WTC11 (cell line): ENCODE measurements at regions not wholly inside any gene's neighbourhood (a gene's known extent, or its start where the extent isn't known, plus 50 kb on each side); places are given as distances from the start of the nearest gene placed in this dataset.

Source experiments
- ATAC-seq: fragments of 200-7000 bp; cut with Tn5 transposase; 2 replicates; pipeline ENCODE4 v1.10.0; 2021; ENCODE audit warnings: mild to moderate bottlenecking, moderate library complexity
- CTCF ChIA-PET: fragments of 300-600 bp; sonication (Branson Sonifier 250); formaldehyde crosslinking; loops from one replicate; lab custom pipeline; 2021; ENCODE audit warnings: antibody characterized with exemption; lab: Charles Lee
- POLR2A ChIA-PET: fragments of 350-600 bp; sonication (Branson Sonifier 250); formaldehyde crosslinking; loops from one replicate; lab custom pipeline; 2021; ENCODE audit warnings: antibody characterized with exemption; lab: Charles Lee
- DNase-seq: peaks from one replicate; pipeline ENCODE4 v3.0.0; 2021; ENCODE audit warnings: low spot score
- H3K27ac Mint-ChIP-seq: 2 replicates; pipeline ENCODE4 v1.8.0; 2021; ENCODE audit warnings: mixed read lengths
- H3K27me3 Mint-ChIP-seq: 2 replicates; pipeline ENCODE4 v1.8.0; 2021; ENCODE audit warnings: low read depth, mild to moderate bottlenecking, moderate library complexity, mixed read lengths
- H3K36me3 Mint-ChIP-seq: 2 replicates; pipeline ENCODE4 v1.8.0; 2021; ENCODE audit warnings: mixed read lengths
- H3K4me1 Mint-ChIP-seq: 2 replicates; pipeline ENCODE4 v1.8.0; 2022; ENCODE audit warnings: mixed read lengths
- H3K4me3 Mint-ChIP-seq: 2 replicates; pipeline ENCODE4 v1.8.0; 2021; ENCODE audit warnings: mild to moderate bottlenecking, moderate library complexity, mixed read lengths
- H3K9me3 Mint-ChIP-seq: 2 replicates; pipeline ENCODE4 v1.8.0; 2021; ENCODE audit warnings: mixed read lengths
- CBFB ChIP-seq: sonication (generic); formaldehyde crosslinking; IDR thresholded peaks from 2 replicates; pipeline ENCODE4 v1.8.1; 2022; ENCODE audit warnings: mild to moderate bottlenecking, low read depth, missing genetic modification reagents
- MXD4 ChIP-seq: fragments of 250-450 bp; sonication (Bioruptor Pico); IDR thresholded peaks from 2 replicates; pipeline ENCODE4 v1.8.0; 2021; ENCODE audit warnings: mild to moderate bottlenecking, moderate library complexity, borderline replicate concordance
- NFATC4 ChIP-seq: fragments of 250-450 bp; sonication (Bioruptor Pico); IDR thresholded peaks from 2 replicates; pipeline ENCODE4 v1.9.0; 2021; ENCODE audit warnings: mild to moderate bottlenecking
- NR2C2 ChIP-seq: sonication (generic); formaldehyde crosslinking; IDR thresholded peaks from 2 replicates; pipeline ENCODE4 v1.8.0; 2022; ENCODE audit warnings: mild to moderate bottlenecking, missing genetic modification reagents
- OVOL2 ChIP-seq: fragments of 250-450 bp; sonication (Bioruptor Pico); IDR thresholded peaks from 2 replicates; pipeline ENCODE4 v1.9.0; 2021; ENCODE audit warnings: mild to moderate bottlenecking, borderline replicate concordance
- SMAD3 ChIP-seq: sonication (generic); formaldehyde crosslinking; IDR thresholded peaks from 2 replicates; pipeline ENCODE4 v1.8.0; 2022; ENCODE audit warnings: missing genetic modification reagents, mild to moderate bottlenecking, borderline replicate concordance
- SP1 ChIP-seq: sonication (generic); formaldehyde crosslinking; conservative IDR thresholded peaks from 2 replicates; pipeline ENCODE4 v1.8.1; 2022; ENCODE audit warnings: missing genetic modification reagents
- TEAD1 ChIP-seq: sonication (generic); formaldehyde crosslinking; IDR thresholded peaks from 2 replicates; pipeline ENCODE4 v1.8.0; 2022; ENCODE audit warnings: mild to moderate bottlenecking, missing genetic modification reagents
- ZNF396 ChIP-seq: fragments of 250-450 bp; sonication (Bioruptor Pico); IDR thresholded peaks from 2 replicates; pipeline ENCODE4 v1.8.0; 2021; ENCODE audit warnings: mild to moderate bottlenecking, moderate library complexity, borderline replicate concordance
- ZNF416 ChIP-seq: fragments of 250-450 bp; sonication (Bioruptor Pico); IDR thresholded peaks from 2 replicates; pipeline ENCODE4 v1.9.0; 2021; ENCODE audit warnings: mild to moderate bottlenecking, inconsistent platforms
- TF ChIP-seq, protein P1 (sequence below): fragments of 250-450 bp; sonication (Bioruptor Pico); conservative IDR thresholded peaks from 2 replicates; pipeline ENCODE4 v1.9.0; 2021; ENCODE audit warnings: mild to moderate bottlenecking
- TF ChIP-seq, protein P2 (sequence below): sonication (generic); formaldehyde crosslinking; IDR thresholded peaks from 2 replicates; pipeline ENCODE4 v1.8.0; 2022; ENCODE audit warnings: mild to moderate bottlenecking, missing genetic modification reagents
- TF ChIP-seq, protein P3 (sequence below): sonication (generic); formaldehyde crosslinking; IDR thresholded peaks from 2 replicates; pipeline ENCODE4 v1.8.1; 2023; ENCODE audit warnings: mild to moderate bottlenecking, missing genetic modification reagents, moderate library complexity
- TF ChIP-seq, protein P4 (sequence below): sonication (generic); formaldehyde crosslinking; IDR thresholded peaks from 2 replicates; pipeline ENCODE4 v1.8.1; 2023; ENCODE audit warnings: mild to moderate bottlenecking, missing genetic modification reagents, moderate library complexity
- TF ChIP-seq, protein P5 (sequence below): fragments of 250-450 bp; sonication (Bioruptor Pico); IDR thresholded peaks from 2 replicates; pipeline ENCODE4 v1.9.0; 2021; ENCODE audit warnings: mild to moderate bottlenecking
- TF ChIP-seq, protein P6 (sequence below): sonication (generic); formaldehyde crosslinking; IDR thresholded peaks from 2 replicates; pipeline ENCODE4 v1.8.1; 2023; ENCODE audit warnings: mild to moderate bottlenecking, missing genetic modification reagents
- TF ChIP-seq, protein P7 (sequence below): sonication (generic); formaldehyde crosslinking; conservative IDR thresholded peaks from 2 replicates; pipeline ENCODE4 v1.8.1; 2023; ENCODE audit warnings: mild to moderate bottlenecking, low read depth, missing genetic modification reagents, moderate library complexity
- TF ChIP-seq, protein P8 (sequence below): sonication (generic); formaldehyde crosslinking; IDR thresholded peaks from 2 replicates; pipeline ENCODE4 v1.8.0; 2023; ENCODE audit warnings: missing genetic modification reagents
- TF ChIP-seq, protein P9 (sequence below): fragments of 250-450 bp; sonication (Bioruptor Pico); IDR thresholded peaks from 2 replicates; pipeline ENCODE4 v2.1.2; 2022; ENCODE audit warnings: mild to moderate bottlenecking, moderate library complexity

DNA sequence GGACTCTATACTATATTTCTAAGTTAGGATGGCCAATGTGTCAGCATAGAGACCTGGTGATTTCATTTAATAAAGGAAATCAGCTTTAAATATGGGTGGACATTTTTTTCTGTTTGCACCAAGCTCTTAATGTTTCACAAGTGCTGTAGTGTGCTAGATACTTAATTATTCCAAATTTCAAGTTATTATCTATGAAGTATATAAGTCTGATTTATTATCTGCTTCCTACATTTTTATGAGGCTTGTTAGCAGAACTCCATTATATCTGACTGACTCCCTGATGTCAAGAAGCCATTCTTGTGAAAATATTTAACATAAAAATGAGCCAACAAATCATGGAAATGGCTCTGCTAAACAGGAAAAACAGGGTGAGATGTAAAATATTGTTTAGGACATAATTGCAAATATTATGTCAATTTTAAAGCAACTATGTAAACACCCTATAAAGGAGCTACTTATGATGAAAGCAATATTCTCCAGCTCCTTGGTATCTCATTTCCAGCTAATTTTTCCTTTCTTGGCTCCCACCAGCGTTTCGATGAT lies 1415.2 kb downstream of the GATA3 start (continued):
- TF ChIP-seq, protein P1, sequence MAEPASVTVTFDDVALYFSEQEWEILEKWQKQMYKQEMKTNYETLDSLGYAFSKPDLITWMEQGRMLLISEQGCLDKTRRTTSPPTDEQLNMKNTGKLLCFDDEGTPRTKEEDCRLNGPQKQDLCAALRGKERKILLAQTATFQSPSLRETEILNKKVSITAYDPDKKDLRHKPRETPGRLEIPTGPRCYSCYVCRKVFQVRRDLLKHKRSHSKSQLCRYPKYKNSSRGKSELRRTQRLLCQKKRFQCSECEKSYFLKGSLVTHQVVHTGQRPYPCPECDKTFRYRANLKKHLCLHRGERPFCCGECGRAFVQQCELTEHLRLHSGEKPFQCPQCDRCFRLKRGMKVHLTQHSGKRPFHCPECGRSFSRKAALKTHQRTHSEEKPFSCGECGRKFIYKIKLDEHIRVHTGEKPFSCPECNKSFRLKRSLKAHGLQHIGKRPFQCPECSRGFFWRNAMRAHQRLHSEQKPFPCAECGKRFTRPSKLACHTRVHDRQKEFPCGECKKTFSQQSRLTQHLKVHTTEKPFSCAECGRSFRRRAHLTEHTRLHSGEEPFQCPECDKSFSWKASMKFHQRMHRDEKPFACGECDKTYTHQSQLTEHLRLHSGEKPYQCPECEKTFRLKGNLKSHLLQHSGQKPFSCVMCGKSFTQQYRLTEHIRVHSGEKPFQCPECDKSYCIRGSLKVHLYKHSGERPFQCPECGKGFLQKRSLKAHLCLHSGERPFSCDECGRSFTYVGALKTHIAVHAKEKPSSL (CRISPR knock-in tag), result no peak
- TF ChIP-seq, protein P2, sequence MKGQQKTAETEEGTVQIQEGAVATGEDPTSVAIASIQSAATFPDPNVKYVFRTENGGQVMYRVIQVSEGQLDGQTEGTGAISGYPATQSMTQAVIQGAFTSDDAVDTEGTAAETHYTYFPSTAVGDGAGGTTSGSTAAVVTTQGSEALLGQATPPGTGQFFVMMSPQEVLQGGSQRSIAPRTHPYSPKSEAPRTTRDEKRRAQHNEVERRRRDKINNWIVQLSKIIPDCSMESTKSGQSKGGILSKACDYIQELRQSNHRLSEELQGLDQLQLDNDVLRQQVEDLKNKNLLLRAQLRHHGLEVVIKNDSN (CRISPR knock-in tag), result no peak
- TF ChIP-seq SMAD3 (no peak), NFATC4 (no peak), CBFB (CRISPR knock-in tag) (no peak), NR2C2 (CRISPR knock-in tag) (no peak), SP1 (CRISPR knock-in tag) (no peak), TEAD1 (CRISPR knock-in tag) (no peak), OVOL2 (CRISPR knock-in tag) (no peak)
- TF ChIP-seq, protein P3, sequence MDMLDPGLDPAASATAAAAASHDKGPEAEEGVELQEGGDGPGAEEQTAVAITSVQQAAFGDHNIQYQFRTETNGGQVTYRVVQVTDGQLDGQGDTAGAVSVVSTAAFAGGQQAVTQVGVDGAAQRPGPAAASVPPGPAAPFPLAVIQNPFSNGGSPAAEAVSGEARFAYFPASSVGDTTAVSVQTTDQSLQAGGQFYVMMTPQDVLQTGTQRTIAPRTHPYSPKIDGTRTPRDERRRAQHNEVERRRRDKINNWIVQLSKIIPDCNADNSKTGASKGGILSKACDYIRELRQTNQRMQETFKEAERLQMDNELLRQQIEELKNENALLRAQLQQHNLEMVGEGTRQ (CRISPR knock-in tag), result no peak
- TF ChIP-seq, all 79 proteins: peak for 0

DNA sequence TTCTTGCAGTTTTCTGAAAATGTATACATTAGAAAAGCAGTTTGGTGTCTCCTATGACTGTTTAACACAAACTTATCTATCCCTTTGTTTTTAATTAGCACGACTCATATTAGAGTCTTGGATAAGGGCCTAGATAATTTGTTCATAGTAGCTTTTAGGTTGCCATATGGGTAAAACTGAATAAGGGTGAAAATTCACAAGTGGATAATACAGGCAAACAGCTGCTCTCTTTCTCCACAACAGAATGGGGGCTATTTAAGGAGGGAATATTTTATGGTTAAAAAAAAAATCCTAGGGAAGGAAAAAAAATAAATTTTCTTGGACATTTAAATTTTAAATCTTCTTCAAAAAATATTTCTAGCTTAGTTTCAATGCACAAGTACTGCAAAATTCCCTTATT lies 1416.1 kb downstream of the GATA3 start:
- Mint-ChIP-seq H3K9me3 (no peaks in the 10 kb centered on the region), H3K27ac (no peak overlapping the region), H3K27me3 (no peaks in the 10 kb centered on the region), H3K36me3 (no peaks in the 10 kb centered on the region), H3K4me1 (peaks cover 3% of the 10 kb centered on the region), H3K4me3 (no peak overlapping the region)
- no peak for DNase-seq
- CTCF ChIA-PET, result no interaction called here
- no peak for TF ChIP-seq MXD4
- TF ChIP-seq, protein P4, sequence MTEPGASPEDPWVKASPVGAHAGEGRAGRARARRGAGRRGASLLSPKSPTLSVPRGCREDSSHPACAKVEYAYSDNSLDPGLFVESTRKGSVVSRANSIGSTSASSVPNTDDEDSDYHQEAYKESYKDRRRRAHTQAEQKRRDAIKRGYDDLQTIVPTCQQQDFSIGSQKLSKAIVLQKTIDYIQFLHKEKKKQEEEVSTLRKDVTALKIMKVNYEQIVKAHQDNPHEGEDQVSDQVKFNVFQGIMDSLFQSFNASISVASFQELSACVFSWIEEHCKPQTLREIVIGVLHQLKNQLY (CRISPR knock-in tag), result no peak
- no peak for TF ChIP-seq ZNF416
- TF ChIP-seq, protein P5, sequence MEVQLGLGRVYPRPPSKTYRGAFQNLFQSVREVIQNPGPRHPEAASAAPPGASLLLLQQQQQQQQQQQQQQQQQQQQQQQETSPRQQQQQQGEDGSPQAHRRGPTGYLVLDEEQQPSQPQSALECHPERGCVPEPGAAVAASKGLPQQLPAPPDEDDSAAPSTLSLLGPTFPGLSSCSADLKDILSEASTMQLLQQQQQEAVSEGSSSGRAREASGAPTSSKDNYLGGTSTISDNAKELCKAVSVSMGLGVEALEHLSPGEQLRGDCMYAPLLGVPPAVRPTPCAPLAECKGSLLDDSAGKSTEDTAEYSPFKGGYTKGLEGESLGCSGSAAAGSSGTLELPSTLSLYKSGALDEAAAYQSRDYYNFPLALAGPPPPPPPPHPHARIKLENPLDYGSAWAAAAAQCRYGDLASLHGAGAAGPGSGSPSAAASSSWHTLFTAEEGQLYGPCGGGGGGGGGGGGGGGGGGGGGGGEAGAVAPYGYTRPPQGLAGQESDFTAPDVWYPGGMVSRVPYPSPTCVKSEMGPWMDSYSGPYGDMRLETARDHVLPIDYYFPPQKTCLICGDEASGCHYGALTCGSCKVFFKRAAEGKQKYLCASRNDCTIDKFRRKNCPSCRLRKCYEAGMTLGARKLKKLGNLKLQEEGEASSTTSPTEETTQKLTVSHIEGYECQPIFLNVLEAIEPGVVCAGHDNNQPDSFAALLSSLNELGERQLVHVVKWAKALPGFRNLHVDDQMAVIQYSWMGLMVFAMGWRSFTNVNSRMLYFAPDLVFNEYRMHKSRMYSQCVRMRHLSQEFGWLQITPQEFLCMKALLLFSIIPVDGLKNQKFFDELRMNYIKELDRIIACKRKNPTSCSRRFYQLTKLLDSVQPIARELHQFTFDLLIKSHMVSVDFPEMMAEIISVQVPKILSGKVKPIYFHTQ, result no peak
- TF ChIP-seq, protein P6, sequence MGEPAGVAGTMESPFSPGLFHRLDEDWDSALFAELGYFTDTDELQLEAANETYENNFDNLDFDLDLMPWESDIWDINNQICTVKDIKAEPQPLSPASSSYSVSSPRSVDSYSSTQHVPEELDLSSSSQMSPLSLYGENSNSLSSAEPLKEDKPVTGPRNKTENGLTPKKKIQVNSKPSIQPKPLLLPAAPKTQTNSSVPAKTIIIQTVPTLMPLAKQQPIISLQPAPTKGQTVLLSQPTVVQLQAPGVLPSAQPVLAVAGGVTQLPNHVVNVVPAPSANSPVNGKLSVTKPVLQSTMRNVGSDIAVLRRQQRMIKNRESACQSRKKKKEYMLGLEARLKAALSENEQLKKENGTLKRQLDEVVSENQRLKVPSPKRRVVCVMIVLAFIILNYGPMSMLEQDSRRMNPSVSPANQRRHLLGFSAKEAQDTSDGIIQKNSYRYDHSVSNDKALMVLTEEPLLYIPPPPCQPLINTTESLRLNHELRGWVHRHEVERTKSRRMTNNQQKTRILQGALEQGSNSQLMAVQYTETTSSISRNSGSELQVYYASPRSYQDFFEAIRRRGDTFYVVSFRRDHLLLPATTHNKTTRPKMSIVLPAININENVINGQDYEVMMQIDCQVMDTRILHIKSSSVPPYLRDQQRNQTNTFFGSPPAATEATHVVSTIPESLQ (CRISPR knock-in tag), result no peak
- TF ChIP-seq, protein P7, sequence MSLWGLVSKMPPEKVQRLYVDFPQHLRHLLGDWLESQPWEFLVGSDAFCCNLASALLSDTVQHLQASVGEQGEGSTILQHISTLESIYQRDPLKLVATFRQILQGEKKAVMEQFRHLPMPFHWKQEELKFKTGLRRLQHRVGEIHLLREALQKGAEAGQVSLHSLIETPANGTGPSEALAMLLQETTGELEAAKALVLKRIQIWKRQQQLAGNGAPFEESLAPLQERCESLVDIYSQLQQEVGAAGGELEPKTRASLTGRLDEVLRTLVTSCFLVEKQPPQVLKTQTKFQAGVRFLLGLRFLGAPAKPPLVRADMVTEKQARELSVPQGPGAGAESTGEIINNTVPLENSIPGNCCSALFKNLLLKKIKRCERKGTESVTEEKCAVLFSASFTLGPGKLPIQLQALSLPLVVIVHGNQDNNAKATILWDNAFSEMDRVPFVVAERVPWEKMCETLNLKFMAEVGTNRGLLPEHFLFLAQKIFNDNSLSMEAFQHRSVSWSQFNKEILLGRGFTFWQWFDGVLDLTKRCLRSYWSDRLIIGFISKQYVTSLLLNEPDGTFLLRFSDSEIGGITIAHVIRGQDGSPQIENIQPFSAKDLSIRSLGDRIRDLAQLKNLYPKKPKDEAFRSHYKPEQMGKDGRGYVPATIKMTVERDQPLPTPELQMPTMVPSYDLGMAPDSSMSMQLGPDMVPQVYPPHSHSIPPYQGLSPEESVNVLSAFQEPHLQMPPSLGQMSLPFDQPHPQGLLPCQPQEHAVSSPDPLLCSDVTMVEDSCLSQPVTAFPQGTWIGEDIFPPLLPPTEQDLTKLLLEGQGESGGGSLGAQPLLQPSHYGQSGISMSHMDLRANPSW (CRISPR knock-in tag), result no peak
- TF ChIP-seq ZNF396 (CRISPR knock-in tag), result no peak
- no peak for TF ChIP-seq NR2C2 (CRISPR knock-in tag)
- TF ChIP-seq, protein P8, sequence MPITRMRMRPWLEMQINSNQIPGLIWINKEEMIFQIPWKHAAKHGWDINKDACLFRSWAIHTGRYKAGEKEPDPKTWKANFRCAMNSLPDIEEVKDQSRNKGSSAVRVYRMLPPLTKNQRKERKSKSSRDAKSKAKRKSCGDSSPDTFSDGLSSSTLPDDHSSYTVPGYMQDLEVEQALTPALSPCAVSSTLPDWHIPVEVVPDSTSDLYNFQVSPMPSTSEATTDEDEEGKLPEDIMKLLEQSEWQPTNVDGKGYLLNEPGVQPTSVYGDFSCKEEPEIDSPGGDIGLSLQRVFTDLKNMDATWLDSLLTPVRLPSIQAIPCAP, result no peak
- TF ChIP-seq, protein P9, sequence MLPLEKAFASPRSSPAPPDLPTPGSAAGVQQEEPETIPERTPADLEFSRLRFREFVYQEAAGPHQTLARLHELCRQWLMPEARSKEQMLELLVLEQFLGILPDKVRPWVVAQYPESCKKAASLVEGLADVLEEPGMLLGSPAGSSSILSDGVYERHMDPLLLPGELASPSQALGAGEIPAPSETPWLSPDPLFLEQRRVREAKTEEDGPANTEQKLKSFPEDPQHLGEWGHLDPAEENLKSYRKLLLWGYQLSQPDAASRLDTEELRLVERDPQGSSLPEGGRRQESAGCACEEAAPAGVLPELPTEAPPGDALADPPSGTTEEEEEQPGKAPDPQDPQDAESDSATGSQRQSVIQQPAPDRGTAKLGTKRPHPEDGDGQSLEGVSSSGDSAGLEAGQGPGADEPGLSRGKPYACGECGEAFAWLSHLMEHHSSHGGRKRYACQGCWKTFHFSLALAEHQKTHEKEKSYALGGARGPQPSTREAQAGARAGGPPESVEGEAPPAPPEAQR, result no peak
- no peak for ATAC-seq
- POLR2A ChIA-PET, result no interaction called here
